GM12878 (cell line): ENCODE measurements at regions not wholly inside any gene's neighbourhood (a gene's known extent, or its start where the extent isn't known, plus 50 kb on each side); places are given as distances from the start of the nearest gene placed in this dataset.

ENCODE experiments used
- ATAC-seq: fragments of 200-7000 bp; cut with Tn5 transposase; 3 replicates; pipeline ENCODE4 v1.9.1; 2020; ENCODE audit warnings: mild to moderate bottlenecking, moderate library complexity
- BruUV-seq: library from RNA; stranded (reverse); fragments of 400-500 nt; replicated peaks from 2 replicates; lab custom pipeline; 2021; lab: Mats Ljungman, UMichigan
- CTCF ChIA-PET: fragments of 300-600 bp; sonication (Branson Sonifier 250); formaldehyde crosslinking; extraction: SDS; loops from one replicate; lab custom pipeline; 2021; ENCODE audit warnings: inconsistent platforms; lab: Yijun Ruan, JAX
- POLR2A ChIA-PET: fragments of 350-600 bp; formaldehyde crosslinking; extraction: SDS; loops from one replicate; lab custom pipeline; 2021; ENCODE audit warnings: inconsistent platforms; lab: Charles Lee
- RAD21 ChIA-PET: fragments of 300-600 bp; sonication (Branson Sonifier 250); formaldehyde crosslinking; loops from one replicate; lab custom pipeline; 2023; ENCODE audit warnings: antibody characterized with exemption; ENCODE audit not compliant: unreplicated experiment; lab: Charles Lee
- SMC1A ChIA-PET: fragments of 300-600 bp; sonication (Branson Sonifier 250); formaldehyde crosslinking; loops from one replicate; lab custom pipeline; 2023; ENCODE audit not compliant: unreplicated experiment, uncharacterized antibody; lab: Charles Lee
- DNase-seq: peaks from one replicate; pipeline ENCODE4 v3.0.0-alpha.2; 2011; ENCODE audit warnings: low read depth, low spot score
- FAIRE-seq: peaks from 3 replicates; lab custom pipeline; 2011; peaks lifted over from hg19 to GRCh38; lab: Jason Lieb, UNC
- H2AFZ ChIP-seq: 2 replicates; pipeline ENCODE4 v1.6.0; 2011; ENCODE audit warnings: low read depth, low read length, control low read depth; ENCODE audit not compliant: control insufficient read depth
- H3K27ac ChIP-seq: 2 replicates; pipeline ENCODE4 v1.5.1; 2011; ENCODE audit warnings: control low read depth; ENCODE audit not compliant: control insufficient read depth, insufficient read depth
- H3K27me3 ChIP-seq, 2 experiments: replicated peaks in 1 of 2; 2 replicates each; pipeline versions ENCODE4 v1.6.0 to v1.6.1; 2011; ENCODE audit warnings: low read length in 1 of 2; ENCODE audit not compliant: control insufficient read depth in 2 of 2, insufficient read depth in 2 of 2
- H3K36me3 ChIP-seq, 2 experiments: 2 replicates each; pipeline ENCODE4 v1.5.1; 2011; ENCODE audit warnings: low read length in 1 of 2; ENCODE audit not compliant: control insufficient read depth in 2 of 2, insufficient read depth in 2 of 2
- H3K4me1 ChIP-seq: 2 replicates; pipeline ENCODE4 v1.6.1; 2011; ENCODE audit warnings: mild to moderate bottlenecking, low read length, moderate library complexity, mixed read lengths; ENCODE audit not compliant: control insufficient read depth, insufficient read depth
- H3K4me2 ChIP-seq: 2 replicates; pipeline ENCODE4 v1.6.0; 2011; ENCODE audit warnings: control low read depth; ENCODE audit not compliant: control insufficient read depth, insufficient read depth
- H3K4me3 ChIP-seq: fragments of 200-600 bp; sonication (generic); 2 replicates; pipeline ENCODE4 v1.5.1; 2016
- H3K79me2 ChIP-seq: 2 replicates; pipeline ENCODE4 v1.6.0; 2011; ENCODE audit warnings: low read length; ENCODE audit not compliant: control insufficient read depth, insufficient read depth
- H3K9ac ChIP-seq: 2 replicates; pipeline ENCODE4 v1.8.0; 2011; ENCODE audit warnings: low read length, control low read depth, mixed read lengths; ENCODE audit not compliant: control insufficient read depth, insufficient read depth
- H3K9me3 ChIP-seq: replicated peaks from 3 replicates; pipeline ENCODE4 v1.5.1; 2011; ENCODE audit warnings: mild to moderate bottlenecking, low read length; ENCODE audit not compliant: control insufficient read depth, insufficient read depth
- H4K20me1 ChIP-seq: 2 replicates; pipeline ENCODE4 v1.6.0; 2011; ENCODE audit not compliant: control insufficient read depth, insufficient read depth
- IKZF1 ChIP-seq: fragments of 450-650 bp; conservative IDR thresholded peaks from 2 replicates; pipeline ENCODE4 v1.6.1; 2017; ENCODE audit warnings: antibody characterized with exemption, mild to moderate bottlenecking
- KAT2A ChIP-seq: conservative IDR thresholded peaks from 2 replicates; pipeline ENCODE4 v1.6.1; 2011; ENCODE audit warnings: low read depth, low read length; ENCODE audit not compliant: control insufficient read depth
- NBN ChIP-seq: fragments of 450-650 bp; IDR thresholded peaks from 2 replicates; pipeline ENCODE4 v1.6.1; 2016
- POLR2AphosphoS2 ChIP-seq: IDR thresholded peaks from 2 replicates; pipeline ENCODE4 v1.6.1; 2011; ENCODE audit warnings: low read depth, mild to moderate bottlenecking, low read length, improper control_type of control experiment, moderate library complexity
- SIX5 ChIP-seq: IDR thresholded peaks from 2 replicates; pipeline ENCODE4 v1.6.1; 2011; ENCODE audit warnings: mild to moderate bottlenecking, low read depth, low read length, moderate library complexity; ENCODE audit not compliant: severe bottlenecking
- STAT1 ChIP-seq: fragments of 450-650 bp; conservative IDR thresholded peaks from 2 replicates; pipeline ENCODE4 v1.6.1; 2014; ENCODE audit warnings: antibody characterized with exemption, mild to moderate bottlenecking
- SUPT20H ChIP-seq: IDR thresholded peaks from 2 replicates; pipeline ENCODE4 v1.6.1; 2011; ENCODE audit warnings: low read depth, mild to moderate bottlenecking, low read length, moderate library complexity, borderline replicate concordance; ENCODE audit not compliant: control insufficient read depth
- in situ Hi-C: fragments of 300-500 bp; cut with MboI; formaldehyde crosslinking; loops from 9 replicates; pipeline ENCODE4 v1.14.3; 2018; ENCODE audit warnings: mixed read lengths
- intact Hi-C: fragments of 100-400 bp; cut with micrococcal nuclease; formaldehyde crosslinking; loops from one replicate; pipeline ENCODE4 v1.14.2; 2022; ENCODE audit not compliant: unreplicated experiment
- TF ChIP-seq, protein P1 (sequence below): fragments of 450-650 bp; IDR thresholded peaks from 2 replicates; pipeline ENCODE4 v1.6.1; 2017; ENCODE audit warnings: mild to moderate bottlenecking, moderate library complexity
- TF ChIP-seq, protein P2 (sequence below): fragments of 450-650 bp; IDR thresholded peaks from 2 replicates; pipeline ENCODE4 v1.6.1; 2018; ENCODE audit warnings: mild to moderate bottlenecking, low read depth, moderate library complexity; ENCODE audit not compliant: partially characterized antibody
- TF ChIP-seq, protein P3 (sequence below): IDR thresholded peaks from 2 replicates; pipeline ENCODE4 v1.6.1; 2012; ENCODE audit warnings: low read depth, low read length, improper control_type of control experiment

DNA sequence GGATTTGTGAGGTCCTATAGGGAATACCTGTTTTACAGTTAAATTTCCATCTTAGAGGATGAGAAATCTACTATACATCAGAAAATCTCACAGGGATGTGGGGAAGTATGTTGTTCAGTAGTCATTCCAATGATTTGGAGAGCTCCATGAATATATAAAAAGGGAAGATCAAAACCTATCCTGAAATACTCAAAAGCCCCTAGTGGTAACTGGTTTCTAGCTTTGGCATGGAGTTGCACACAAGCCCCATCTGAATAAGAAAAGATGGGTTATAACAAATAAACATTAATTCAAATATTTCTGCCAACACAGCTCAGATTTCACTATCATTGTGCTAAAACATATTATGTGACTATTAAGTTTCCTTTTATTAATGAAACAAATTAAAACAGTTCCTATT, 101.6 kb downstream of the FBXO8 start:
- Histone ChIP-seq H3K4me2 (no peak overlapping the region), H4K20me1 (no peaks in the 10 kb centered on the region), H3K27ac (no peak overlapping the region), H3K36me3 (no peaks in the 10 kb centered on the region), H3K79me2 (no peaks in the 10 kb centered on the region), H3K27me3 (no peaks in the 10 kb centered on the region), H2AFZ (no peak overlapping the region), H3K9ac (no peak overlapping the region), H3K9me3 (no peaks in the 10 kb centered on the region), H3K4me3 (no peak overlapping the region), H3K4me1 (no peaks in the 10 kb centered on the region)
- TF ChIP-seq POLR2AphosphoS2: no peak
- TF ChIP-seq NBN: no peak
- TF ChIP-seq, protein P1, sequence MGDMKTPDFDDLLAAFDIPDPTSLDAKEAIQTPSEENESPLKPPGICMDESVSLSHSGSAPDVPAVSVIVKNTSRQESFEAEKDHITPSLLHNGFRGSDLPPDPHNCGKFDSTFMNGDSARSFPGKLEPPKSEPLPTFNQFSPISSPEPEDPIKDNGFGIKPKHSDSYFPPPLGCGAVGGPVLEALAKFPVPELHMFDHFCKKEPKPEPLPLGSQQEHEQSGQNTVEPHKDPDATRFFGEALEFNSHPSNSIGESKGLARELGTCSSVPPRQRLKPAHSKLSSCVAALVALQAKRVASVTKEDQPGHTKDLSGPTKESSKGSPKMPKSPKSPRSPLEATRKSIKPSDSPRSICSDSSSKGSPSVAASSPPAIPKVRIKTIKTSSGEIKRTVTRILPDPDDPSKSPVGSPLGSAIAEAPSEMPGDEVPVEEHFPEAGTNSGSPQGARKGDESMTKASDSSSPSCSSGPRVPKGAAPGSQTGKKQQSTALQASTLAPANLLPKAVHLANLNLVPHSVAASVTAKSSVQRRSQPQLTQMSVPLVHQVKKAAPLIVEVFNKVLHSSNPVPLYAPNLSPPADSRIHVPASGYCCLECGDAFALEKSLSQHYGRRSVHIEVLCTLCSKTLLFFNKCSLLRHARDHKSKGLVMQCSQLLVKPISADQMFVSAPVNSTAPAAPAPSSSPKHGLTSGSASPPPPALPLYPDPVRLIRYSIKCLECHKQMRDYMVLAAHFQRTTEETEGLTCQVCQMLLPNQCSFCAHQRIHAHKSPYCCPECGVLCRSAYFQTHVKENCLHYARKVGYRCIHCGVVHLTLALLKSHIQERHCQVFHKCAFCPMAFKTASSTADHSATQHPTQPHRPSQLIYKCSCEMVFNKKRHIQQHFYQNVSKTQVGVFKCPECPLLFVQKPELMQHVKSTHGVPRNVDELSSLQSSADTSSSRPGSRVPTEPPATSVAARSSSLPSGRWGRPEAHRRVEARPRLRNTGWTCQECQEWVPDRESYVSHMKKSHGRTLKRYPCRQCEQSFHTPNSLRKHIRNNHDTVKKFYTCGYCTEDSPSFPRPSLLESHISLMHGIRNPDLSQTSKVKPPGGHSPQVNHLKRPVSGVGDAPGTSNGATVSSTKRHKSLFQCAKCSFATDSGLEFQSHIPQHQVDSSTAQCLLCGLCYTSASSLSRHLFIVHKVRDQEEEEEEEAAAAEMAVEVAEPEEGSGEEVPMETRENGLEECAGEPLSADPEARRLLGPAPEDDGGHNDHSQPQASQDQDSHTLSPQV: no peak
- TF ChIP-seq, protein P2, sequence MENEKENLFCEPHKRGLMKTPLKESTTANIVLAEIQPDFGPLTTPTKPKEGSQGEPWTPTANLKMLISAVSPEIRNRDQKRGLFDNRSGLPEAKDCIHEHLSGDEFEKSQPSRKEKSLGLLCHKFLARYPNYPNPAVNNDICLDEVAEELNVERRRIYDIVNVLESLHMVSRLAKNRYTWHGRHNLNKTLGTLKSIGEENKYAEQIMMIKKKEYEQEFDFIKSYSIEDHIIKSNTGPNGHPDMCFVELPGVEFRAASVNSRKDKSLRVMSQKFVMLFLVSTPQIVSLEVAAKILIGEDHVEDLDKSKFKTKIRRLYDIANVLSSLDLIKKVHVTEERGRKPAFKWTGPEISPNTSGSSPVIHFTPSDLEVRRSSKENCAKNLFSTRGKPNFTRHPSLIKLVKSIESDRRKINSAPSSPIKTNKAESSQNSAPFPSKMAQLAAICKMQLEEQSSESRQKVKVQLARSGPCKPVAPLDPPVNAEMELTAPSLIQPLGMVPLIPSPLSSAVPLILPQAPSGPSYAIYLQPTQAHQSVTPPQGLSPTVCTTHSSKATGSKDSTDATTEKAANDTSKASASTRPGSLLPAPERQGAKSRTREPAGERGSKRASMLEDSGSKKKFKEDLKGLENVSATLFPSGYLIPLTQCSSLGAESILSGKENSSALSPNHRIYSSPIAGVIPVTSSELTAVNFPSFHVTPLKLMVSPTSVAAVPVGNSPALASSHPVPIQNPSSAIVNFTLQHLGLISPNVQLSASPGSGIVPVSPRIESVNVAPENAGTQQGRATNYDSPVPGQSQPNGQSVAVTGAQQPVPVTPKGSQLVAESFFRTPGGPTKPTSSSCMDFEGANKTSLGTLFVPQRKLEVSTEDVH: no peak
- no peak for TF ChIP-seq SUPT20H
- no peak for TF ChIP-seq IKZF1
- TF ChIP-seq KAT2A: no peak
- no peak for TF ChIP-seq SIX5
- no peak for TF ChIP-seq STAT1
- TF ChIP-seq, protein P3, sequence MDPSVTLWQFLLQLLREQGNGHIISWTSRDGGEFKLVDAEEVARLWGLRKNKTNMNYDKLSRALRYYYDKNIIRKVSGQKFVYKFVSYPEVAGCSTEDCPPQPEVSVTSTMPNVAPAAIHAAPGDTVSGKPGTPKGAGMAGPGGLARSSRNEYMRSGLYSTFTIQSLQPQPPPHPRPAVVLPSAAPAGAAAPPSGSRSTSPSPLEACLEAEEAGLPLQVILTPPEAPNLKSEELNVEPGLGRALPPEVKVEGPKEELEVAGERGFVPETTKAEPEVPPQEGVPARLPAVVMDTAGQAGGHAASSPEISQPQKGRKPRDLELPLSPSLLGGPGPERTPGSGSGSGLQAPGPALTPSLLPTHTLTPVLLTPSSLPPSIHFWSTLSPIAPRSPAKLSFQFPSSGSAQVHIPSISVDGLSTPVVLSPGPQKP: no peak
- BruUV-seq: no TSS peak
- in situ Hi-C loops: no loop called here
- SMC1A ChIA-PET: interaction anchor here (1.3 to 1.9 kb wide), 2 partner anchors 9 to 11 kb away, joined by 4 to 6 read pairs; no protein-coding TSS in a partner anchor
- ATAC-seq (no peak), FAIRE-seq (no peak), DNase-seq (no peak)
- RAD21 ChIA-PET: no interaction called here
- CTCF ChIA-PET: no interaction called here
- intact Hi-C loops: no loop called here
- POLR2A ChIA-PET: no interaction called here
